Sigmoid colon (tissue), 6 donors: ENCODE measurements at regions not wholly inside any gene's neighbourhood (a gene's known extent, or its start where the extent isn't known, plus 50 kb on each side); places are given as distances from the start of the nearest gene placed in this dataset.

Experiments used
- DNase-seq: peaks from one replicate; pipeline ENCODE4 v3.0.0-alpha.2; 2019
- H3K27ac ChIP-seq, 4 donors: fragments of 200-600 bp; sonication (generic); one replicate each; pipeline ENCODE4 v1.5.1; 2016 to 2019; ENCODE audit warnings: mild to moderate bottlenecking in 1 of 4
- H3K27me3 ChIP-seq, 3 donors: fragments of 200-600 bp; sonication (generic); one replicate each; pipeline ENCODE4 v1.5.1; 2019; ENCODE audit warnings: mild to moderate bottlenecking in 1 of 3
- H3K36me3 ChIP-seq, 4 donors: fragments of 200-600 bp; sonication (generic); one replicate each; pipeline ENCODE4 v1.5.1; 2016 to 2019
- H3K4me1 ChIP-seq, 4 donors: fragments of 200-600 bp; sonication (generic); one replicate each; pipeline ENCODE4 v1.5.1; 2017 to 2019
- H3K4me3 ChIP-seq, 4 donors: fragments of 200-600 bp; sonication (generic); one replicate each; pipeline ENCODE4 v1.5.1; 2017 to 2019; ENCODE audit warnings: mild to moderate bottlenecking in 2 of 4, moderate library complexity in 1 of 4
- H3K9me3 ChIP-seq, 4 donors: fragments of 200-600 bp in 3 of 4; sonication (generic) in 3 of 4; one replicate each; pipeline versions ENCODE4 v1.5.1 to v1.6.1; 2013 to 2019
- EP300 ChIP-seq, 4 donors: sonication (generic); formaldehyde crosslinking; IDR thresholded peaks; one replicate each; pipeline ENCODE4 v1.6.1; 2017; ENCODE audit warnings: antibody characterized with exemption in 4 of 4
- POLR2A ChIP-seq, 2 donors: fragments of 450-650 bp; IDR thresholded peaks; one replicate each; pipeline ENCODE4 v1.6.1; 2016; ENCODE audit warnings: antibody characterized with exemption in 2 of 2, mild to moderate bottlenecking in 2 of 2, moderate library complexity in 2 of 2
- POLR2AphosphoS5 ChIP-seq, 4 donors: sonication (generic); formaldehyde crosslinking; IDR thresholded peaks; one replicate each; pipeline ENCODE4 v1.6.1; 2017; ENCODE audit warnings: antibody characterized with exemption in 4 of 4
- WGBS, 2 donors: extraction: QIAGEN DNeasy Blood & Tissue Kit; methylation state at CpG; one replicate each; pipeline ENCODE4 v1.1.7; 2013; 5-methylcytosine and 5-hydroxymethylcytosine counted together
- intact Hi-C: fragments of 100-400 bp; cut with DNase I; formaldehyde crosslinking; loops from one replicate; pipeline ENCODE4 v1.15.1; 2023
- TF ChIP-seq, protein P1 (sequence below), 4 experiments: fragments of 450-650 bp in 3 of 4; fragments of 200-600 bp in 1 of 4; IDR thresholded peaks; one replicate each; pipeline ENCODE4 v1.5.1; 2016 to 2019; ENCODE audit warnings: antibody characterized with exemption in 4 of 4, mild to moderate bottlenecking in 3 of 4, moderate library complexity in 2 of 4
- donor health status: healthy with polysubstance abuse.
- donor health status: healthy.

DNA sequence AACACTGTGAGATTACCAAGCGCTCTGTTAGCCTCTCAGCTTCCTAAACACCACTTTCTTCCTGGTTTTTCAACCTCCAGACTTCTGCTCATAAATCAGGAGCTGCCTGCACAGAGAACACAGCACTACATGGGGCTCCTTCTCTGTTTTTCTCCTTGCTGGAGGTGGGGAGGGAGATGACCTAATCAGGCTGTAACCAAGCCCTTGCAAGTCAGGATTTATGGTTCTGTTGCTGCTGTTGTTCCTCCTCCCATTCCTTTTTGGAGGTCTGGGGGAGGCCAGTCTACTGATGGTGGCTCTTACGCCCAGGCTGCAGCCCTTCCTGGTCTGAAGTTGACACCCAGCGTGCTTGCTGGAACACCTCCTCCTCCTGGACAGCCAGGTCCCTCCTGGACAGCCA lies 80.9 kb upstream of the AJAP1 start:
- WGBS, 2 donors: 56 to 61% methylated on average over 3 of the region's 3 CpGs
- Histone ChIP-seq H3K36me3 (no peaks in the 10 kb centered on the region), H3K9me3 (no peaks in the 10 kb centered on the region), H3K4me1 (no peaks in the 10 kb centered on the region), H3K27ac (no peak overlapping the region), H3K4me3 (no peak overlapping the region), H3K27me3 (peaks cover 0 to 5% (median 0%) of the 10 kb centered on the region in 3 donors)
- intact Hi-C loops: no loop called here
- TF ChIP-seq POLR2A (IDR thresholded peaks at IDR 0.05): no peak
- TF ChIP-seq, protein P1, sequence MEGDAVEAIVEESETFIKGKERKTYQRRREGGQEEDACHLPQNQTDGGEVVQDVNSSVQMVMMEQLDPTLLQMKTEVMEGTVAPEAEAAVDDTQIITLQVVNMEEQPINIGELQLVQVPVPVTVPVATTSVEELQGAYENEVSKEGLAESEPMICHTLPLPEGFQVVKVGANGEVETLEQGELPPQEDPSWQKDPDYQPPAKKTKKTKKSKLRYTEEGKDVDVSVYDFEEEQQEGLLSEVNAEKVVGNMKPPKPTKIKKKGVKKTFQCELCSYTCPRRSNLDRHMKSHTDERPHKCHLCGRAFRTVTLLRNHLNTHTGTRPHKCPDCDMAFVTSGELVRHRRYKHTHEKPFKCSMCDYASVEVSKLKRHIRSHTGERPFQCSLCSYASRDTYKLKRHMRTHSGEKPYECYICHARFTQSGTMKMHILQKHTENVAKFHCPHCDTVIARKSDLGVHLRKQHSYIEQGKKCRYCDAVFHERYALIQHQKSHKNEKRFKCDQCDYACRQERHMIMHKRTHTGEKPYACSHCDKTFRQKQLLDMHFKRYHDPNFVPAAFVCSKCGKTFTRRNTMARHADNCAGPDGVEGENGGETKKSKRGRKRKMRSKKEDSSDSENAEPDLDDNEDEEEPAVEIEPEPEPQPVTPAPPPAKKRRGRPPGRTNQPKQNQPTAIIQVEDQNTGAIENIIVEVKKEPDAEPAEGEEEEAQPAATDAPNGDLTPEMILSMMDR (IDR thresholded peaks at IDR 0.05): no peak
- TF ChIP-seq POLR2AphosphoS5 (IDR thresholded peaks at IDR 0.05): no peak
- TF ChIP-seq EP300 (IDR thresholded peaks at IDR 0.05): no peak
- DNase-seq: no peak

DNA sequence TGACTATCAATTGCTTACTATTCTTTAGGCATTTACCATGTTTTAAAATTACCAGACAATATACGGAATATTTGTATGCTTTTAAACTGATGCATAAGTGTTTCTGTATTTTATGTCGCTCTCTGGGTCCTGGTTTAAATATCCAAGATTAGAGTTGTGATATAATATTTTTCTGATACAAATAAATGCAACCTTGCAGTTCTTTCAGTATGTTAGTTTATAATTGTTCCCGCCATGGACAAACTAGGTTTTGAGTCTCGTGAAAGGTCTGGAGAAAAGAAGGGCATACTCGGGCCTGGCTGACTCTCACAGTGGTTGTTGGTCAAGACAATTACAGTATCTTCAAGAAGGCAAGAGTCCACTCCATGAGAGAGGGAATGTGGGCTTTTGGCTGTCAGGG lies 72.6 kb upstream of the AJAP1 start:
- peaks cover 0 to 32% (median 17%) of the 10 kb centered on the region in 3 donors for H3K27me3 ChIP-seq
- intact Hi-C loops: no loop called here
- DNase-seq: no peak
- TF ChIP-seq POLR2AphosphoS5 (IDR thresholded peaks at IDR 0.05): no peak
- TF ChIP-seq, protein P1 (IDR thresholded peaks at IDR 0.05): no peak
- no peak for TF ChIP-seq EP300 (IDR thresholded peaks at IDR 0.05)
- TF ChIP-seq POLR2A (IDR thresholded peaks at IDR 0.05): no peak
- no peak overlapping the region for H3K27ac ChIP-seq
- H3K36me3 ChIP-seq: no peaks in the 10 kb centered on the region
- 74% methylated on average over 5 of the region's 5 CpGs for WGBS, 2 donors
- H3K4me3 ChIP-seq: no peak overlapping the region
- no peaks in the 10 kb centered on the region for H3K9me3 ChIP-seq
- H3K4me1 ChIP-seq: no peaks in the 10 kb centered on the region

DNA sequence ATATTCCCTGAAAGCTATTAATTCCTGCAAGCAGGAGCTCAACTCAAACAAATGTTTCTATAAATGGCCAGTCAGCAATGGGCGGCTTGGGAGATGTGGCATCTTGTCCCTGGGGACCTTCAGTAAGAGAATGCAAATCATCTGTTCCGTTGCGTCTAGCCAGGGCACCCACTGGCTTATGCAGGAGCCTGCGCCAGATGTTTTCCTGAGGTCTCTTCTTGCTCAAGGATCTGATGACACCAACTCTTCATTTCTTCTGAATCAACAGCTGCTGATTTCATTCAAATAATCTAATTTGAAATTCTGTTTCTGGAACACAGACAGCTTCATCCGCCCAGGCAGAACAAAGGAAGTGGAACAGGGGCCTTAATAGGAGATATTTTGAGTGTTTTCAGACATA lies 70.0 kb upstream of the AJAP1 start:
- TF ChIP-seq, protein P1 (IDR thresholded peaks at IDR 0.05): no peak
- no peak for TF ChIP-seq POLR2AphosphoS5 (IDR thresholded peaks at IDR 0.05)
- TF ChIP-seq EP300 (IDR thresholded peaks at IDR 0.05): no peak
- TF ChIP-seq POLR2A (IDR thresholded peaks at IDR 0.05): no peak
- Histone ChIP-seq H3K4me1 (no peaks in the 10 kb centered on the region), H3K4me3 (no peak overlapping the region), H3K36me3 (no peaks in the 10 kb centered on the region), H3K27me3 (peaks cover 0 to 38% (median 17%) of the 10 kb centered on the region in 3 donors), H3K27ac (no peak overlapping the region), H3K9me3 (no peaks in the 10 kb centered on the region)
- intact Hi-C loops: no loop called here
- 81 to 83% methylated on average over 5 of the region's 5 CpGs for WGBS, 2 donors
- DNase-seq: no peak

DNA sequence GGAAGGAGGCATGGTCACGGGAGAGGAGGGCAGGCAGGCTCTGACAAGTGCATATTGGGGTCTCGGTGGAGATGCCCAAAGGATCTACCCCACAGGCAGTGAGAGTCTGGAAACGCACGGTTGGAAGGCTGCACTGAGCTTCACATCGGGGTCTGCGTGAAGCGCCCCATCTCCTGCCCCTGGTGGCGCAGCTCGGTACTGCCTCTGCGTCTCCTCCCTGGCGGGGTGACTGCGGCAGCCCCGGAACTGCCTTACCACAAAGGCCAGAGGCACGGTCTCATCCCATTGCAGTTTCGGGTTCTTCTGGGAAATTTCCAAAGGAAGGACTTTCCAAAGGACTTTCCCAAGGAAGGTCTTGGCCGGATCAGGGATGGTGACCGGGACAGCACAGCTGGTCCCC lies 69.2 kb upstream of the AJAP1 start:
- Histone ChIP-seq H3K27me3 (peaks cover 0 to 38% (median 17%) of the 10 kb centered on the region in 3 donors), H3K4me1 (no peaks in the 10 kb centered on the region), H3K9me3 (no peaks in the 10 kb centered on the region), H3K36me3 (no peaks in the 10 kb centered on the region), H3K27ac (no peak overlapping the region), H3K4me3 (no peak overlapping the region)
- TF ChIP-seq, protein P1 (IDR thresholded peaks at IDR 0.05): peak in 1 of 4 experiments; percentile 34
- no peak for TF ChIP-seq POLR2AphosphoS5 (IDR thresholded peaks at IDR 0.05)
- no peak for DNase-seq
- intact Hi-C loops: no loop called here
- 17 to 35% methylated on average over 17 of the region's 17 CpGs for WGBS, 2 donors

DNA sequence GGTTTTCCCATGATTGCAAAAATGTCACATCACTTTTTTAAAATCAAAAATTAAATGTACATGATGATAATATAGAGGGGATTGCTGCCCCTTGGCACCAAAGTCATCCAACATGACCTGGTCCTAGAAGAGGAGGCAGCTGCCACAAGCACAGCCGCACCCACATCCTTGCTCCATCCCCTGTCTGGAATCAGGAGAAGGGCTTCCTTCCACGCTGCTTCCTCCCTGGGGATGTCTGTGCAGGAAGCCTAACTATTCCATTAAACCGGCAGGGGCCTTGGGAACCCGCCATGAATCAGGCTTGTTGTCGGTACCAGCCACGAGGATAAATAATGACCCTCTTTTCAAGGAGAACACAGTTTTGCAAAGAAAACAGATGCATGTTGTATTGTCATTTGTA lies 68.7 kb upstream of the AJAP1 start:
- DNase-seq: no peak
- Histone ChIP-seq H3K27ac (no peak overlapping the region), H3K4me3 (no peak overlapping the region), H3K9me3 (no peaks in the 10 kb centered on the region), H3K27me3 (peaks cover 0 to 38% (median 17%) of the 10 kb centered on the region in 3 donors), H3K4me1 (no peaks in the 10 kb centered on the region), H3K36me3 (no peaks in the 10 kb centered on the region)
- TF ChIP-seq POLR2AphosphoS5 (IDR thresholded peaks at IDR 0.05): no peak
- no peak for TF ChIP-seq EP300 (IDR thresholded peaks at IDR 0.05)
- TF ChIP-seq POLR2A (IDR thresholded peaks at IDR 0.05): no peak
- TF ChIP-seq, protein P1 (IDR thresholded peaks at IDR 0.05): no peak
- intact Hi-C loops: no loop called here
- 34 to 52% methylated on average over 6 of the region's 6 CpGs for WGBS, 2 donors
